ENCODE measurements at regions not wholly inside any gene's neighbourhood (a gene's known extent, or its start where the extent isn't known, plus 50 kb on each side); places are given as distances from the start of the nearest gene placed in this dataset.
"Not testable (repeated sequence)": the region's sequence is repeated elsewhere in the genome, so short reads cannot be mapped to it uniquely, and the experiment has no call there.

DNA sequence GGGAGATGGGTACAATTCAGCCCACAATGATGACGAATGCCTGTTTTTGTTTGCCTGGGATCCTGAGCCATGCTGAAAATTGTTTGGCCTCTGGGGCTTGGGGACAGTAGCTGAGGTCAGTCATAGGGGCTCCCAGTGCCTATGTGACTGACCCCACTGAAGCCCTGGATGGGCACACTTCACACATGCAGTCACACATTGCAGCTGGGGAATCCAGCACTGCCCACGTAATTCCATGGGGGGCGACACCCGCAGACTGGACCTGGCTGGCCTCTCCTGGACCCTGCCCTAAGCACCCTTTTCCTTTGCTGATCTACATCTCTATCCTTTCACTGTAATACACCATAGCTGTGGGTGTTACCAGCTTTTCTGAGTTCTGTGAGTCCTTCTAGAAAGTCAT lies 295.2 kb upstream of the HS6ST1 start:
- DNase-seq (ENCODE audit: low spot score), result no peak

DNA sequence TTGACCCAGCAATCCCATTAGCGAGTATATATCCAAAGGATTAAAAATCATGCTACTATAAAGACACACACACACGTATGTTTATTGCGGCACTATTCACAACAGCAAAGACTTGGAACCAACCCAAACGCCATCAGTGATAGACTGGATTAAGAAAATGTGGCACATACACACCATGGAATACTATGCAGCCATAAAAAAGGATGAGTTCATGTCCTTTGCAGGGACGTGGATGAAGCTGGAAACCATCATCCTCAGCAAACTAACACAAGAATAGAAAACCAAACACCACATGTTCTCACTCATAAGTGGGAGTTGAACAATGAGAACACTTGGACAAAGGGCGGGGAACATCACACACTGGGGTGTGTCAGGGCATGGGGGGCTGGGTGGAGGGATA lies 296.2 kb upstream of the HS6ST1 start:
- not testable (repeated sequence) for DNase-seq (ENCODE audit: low spot score)

DNA sequence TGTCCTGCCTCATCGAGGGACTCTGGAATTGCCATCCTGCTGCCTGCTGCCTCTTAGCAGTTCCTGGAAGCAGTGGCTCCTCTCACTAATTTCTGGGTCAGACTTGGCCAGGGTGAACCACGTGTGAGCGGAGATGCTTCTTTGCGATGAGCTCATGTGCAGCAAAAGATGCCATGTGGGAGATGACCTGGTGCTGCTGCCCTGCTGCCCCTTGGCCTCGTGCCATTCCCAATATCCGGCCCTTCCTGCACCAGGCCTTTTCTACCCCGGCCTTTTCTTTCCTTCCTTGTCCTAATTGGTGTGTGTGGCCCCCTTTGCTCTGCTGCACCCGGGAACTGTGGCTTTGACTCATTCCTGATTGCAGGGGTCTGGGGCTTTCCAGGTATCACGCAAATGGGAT lies 296.9 kb upstream of the HS6ST1 start:
- no peak for DNase-seq (ENCODE audit: low spot score)

DNA sequence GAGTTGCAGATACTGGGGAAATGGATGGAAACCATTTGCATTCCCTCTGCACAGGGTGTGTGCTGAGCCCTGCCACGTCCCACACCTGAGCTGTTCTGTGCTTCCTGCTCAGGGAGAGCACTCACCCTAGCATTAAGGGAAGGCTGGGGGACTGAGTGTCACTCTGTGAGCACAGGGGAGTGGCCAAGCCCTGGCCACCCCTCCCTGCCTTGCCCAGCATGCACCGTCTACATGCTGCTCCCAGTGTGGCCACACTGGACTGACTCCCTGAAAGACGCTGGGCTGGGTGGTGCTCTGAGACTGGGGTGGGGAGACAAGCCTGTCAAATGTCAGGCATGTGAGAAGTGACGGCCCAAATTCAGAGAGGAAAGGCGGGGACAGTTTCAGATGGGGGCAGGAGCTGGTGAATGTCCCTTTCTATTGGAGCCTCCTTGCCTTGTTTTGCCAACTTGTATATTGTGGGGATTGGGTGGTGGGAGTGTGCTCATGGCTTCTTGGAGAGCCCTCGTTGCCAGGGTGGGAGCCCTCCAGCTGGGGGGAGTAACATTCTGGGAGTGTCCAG lies 298.4 kb upstream of the HS6ST1 start:
- no peak for DNase-seq (ENCODE audit: low spot score)

DNA sequence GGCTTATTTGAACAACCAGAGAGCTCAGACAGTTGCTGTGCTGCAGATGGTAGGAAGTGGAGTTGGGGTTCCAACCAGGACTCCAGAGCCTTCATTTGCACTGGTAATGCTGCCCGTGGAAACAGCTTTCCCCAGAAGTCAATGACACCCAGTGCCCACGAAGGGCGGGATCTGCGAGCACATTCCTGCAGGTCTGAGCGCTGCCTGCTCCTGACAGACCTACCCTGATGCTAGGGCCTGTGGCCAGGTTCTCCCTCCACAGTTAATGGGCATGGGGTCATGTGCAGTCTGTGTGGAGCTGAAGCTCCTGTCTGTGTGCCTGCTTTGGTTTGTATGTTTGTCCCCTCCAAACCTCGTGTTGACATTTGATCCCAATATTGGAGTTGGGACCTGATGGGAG lies 299.0 kb upstream of the HS6ST1 start:
- no peak for DNase-seq (ENCODE audit: low spot score)

DNA sequence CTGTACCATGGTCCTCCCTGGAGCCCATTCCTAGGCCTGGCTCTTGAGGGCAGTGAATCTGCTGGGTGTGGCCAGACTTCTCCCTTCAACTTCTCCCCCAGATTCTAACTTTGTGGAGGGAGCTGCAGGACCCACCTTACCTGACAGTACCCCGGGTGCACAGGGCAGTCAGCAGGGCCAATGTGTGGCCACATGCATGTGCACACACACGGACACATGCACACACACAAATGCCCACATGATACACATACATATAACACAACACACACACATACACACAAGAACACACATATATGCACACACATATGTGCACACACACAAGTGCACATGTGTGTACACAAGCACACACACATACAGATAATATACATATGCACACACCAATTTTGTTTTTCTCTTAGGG lies 300.0 kb upstream of the HS6ST1 start:
- no peak for DNase-seq (ENCODE audit: low spot score)

DNA sequence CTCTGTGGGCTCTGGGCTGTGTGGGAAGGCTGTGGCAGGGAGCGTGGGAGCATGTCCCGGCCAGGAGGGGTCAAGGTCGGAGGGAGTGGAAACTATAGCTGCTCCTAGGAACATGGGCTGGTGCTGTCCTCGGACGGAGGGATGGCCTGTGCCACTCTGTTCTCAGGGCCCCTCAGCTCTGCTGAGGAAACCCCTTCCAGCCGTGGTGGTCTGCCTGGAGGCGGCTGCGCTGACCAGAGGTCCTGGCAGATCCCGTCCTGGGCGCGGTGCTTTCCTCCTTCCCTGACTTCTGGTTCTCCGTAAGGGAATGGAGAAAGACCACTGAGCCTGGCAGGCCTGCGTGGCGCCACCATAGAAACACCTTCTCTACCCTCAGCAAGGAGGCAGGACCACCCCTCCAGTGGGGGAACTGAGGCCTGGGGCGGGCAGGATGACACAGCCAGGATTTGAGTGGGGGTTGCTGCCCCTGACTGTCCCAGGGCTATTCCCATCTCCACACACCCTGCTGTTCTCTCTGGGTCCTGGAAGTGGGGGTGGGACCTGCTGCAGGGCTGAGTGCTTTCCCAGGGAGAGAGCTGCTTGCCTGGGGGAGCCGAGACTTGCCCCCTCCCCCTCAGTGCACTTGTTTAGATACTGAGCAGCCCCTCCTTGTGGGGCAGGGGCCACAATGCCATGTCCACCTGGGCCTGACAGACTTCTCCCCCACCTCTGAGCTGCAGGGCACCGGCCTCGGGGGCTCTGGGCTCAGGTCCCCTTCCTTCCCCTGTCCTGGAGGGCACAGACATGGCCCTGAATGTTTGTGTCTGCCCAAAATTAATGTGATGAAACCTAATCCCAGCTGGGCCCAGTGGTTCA lies 301.0 kb upstream of the HS6ST1 start:
- no peak for DNase-seq (ENCODE audit: low spot score)

DNA sequence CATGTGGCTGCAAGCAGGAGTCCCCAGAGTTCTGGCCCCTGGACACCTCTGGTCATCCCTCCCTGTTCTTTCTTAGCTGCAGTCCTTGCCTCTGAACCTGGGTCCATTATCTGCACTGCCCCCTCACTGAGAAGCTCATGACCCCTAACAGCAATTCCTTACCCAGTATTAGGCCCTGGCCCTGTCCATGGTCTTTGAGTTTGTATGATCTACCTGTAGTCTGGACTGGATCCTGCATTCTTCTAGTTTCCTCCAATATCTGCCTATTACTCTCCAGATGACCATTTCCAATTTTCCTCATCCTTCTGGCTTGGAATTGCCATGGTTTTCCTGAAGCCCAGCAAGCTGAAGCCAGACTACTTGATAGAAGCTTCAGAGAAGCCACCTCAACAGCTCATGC lies 302.4 kb upstream of the HS6ST1 start:
- no peak for DNase-seq (ENCODE audit: low spot score)

DNA sequence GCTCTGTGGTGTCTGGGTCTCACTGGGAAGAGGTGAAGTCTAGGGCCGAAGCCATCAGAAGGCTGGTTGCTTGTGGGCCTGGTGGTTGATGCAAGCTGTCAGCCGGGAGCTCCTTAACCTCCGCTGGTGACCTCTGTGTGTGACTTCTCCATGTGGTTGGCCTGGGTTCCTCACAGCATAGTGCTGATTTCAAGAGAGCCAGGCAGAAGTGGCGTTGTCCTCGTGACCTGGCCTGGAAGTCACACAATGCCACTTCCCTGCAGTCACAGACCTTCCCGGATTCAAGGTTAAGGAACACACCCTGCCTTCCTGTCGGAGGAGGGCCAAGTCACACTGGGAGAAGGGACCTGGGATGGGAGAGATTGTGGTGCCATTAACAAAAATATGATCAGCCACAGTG lies 303.7 kb upstream of the HS6ST1 start:
- no peak for DNase-seq (ENCODE audit: low spot score)

DNA sequence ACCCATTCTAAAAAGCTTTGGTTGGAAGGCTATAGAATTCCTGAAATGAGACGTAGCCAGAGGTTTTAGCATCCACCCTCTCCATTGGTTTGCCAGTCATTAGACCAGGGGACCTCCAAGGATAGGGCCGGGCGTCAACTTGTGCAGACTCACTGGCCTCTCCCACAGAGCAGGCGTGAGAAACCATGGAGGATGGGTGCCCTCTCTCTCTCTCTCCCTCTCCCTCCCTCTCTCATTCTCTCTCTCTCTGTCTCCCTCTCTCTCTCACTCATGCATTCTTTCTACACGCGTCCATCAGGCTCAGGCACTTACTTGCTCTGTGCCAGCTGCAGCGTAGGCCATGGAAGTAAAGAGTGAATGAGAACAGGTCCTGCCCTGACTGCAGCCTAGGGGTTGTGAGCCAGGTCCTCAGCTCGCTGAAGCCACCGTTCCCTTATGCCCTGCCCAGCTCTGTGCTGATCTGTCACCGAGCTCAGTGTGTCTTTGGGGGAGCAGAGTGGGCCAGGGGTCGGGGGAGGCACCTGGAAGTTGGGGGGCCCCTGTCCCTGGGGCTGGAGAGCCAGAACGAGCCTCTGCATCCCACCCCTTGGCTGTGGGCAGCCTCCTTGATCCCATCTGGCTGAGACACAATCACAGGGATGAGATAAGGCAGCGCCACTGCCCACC lies 304.4 kb upstream of the HS6ST1 start:
- no peak for DNase-seq (ENCODE audit: low spot score)

DNA sequence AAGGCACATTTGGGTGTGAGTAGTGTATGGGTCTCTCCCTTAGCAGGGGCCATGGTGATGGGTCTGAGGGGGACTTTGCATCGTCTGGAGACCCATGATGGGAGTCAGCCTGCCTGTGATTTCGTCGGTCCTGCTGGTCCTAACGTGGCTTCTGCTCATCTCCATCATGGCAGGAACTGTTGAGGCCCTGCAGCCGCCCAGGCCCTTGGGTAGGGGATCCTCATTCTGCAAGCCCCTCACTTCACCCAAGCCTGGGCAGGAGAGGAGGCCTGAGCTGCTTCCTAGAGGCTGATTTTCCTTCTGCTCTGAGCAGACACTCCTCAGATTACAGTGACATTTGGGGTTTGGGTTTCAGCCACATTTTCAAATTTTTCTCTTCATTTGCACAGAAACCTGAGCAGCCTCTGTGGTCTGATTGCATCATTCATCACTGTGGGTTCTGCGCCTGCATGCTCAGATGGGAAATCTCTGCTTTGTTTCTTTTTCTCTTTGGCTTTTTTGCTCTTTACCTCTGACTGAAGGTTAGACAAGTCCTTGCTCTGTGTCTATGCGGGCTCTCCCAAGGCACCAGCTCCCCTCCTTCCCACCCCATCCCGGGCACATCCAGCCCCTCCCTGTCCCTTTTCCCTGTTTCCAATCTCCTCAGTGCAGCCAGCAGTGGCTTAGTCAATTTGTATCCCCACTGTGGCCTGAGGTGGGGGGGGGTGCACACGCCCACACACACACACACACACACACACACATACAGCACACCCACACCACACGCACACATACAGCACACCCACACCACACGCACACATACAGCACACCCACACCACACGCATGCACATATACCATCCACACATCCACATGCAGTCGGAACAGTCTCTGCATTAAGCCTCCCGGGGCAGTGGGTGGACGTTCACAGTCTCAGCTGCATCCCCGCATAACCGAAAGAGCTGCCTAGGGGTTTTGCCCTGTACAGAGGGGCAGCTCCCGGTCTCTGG lies 305.4 kb upstream of the HS6ST1 start:
- no peak for DNase-seq (ENCODE audit: low spot score)

DNA sequence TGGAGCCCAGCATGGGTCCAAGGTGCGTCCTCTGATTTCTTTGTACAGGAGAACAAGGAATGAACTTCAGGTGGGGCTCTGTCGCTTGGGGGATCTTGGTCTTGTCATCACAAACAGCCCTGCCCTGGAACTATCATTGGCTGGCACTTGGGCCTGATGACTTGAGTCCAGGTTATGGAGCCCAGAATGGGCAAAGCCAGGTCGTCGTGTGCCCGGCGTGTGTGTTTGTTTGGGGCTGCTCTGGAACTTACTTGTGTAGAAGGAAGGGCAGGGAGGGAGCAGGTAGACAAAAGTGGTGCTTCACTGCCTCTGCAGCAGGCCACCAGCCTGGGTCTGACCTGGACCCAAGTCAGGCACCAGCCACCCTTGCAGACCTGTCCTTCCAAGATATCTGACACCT lies 306.3 kb upstream of the HS6ST1 start:
- no peak for DNase-seq (ENCODE audit: low spot score)

DNA sequence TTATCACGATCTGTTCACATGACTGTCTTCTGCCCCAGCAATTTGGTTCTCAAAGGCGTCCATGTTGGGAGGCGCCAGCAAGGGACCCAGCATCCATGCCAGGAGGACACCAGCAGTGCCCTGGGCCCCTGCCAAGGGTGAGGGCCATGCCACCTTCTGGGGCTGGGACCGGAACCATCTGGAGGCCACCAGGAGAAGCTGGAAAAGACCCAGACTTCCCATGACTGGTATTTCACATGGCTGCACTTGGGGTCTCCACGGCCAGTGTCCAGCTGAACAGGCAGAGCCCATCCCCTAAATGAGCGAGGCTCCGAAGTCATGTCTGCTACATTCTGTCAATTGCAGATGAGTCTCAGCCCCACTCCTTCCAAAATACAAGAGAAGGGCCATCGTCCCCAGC lies 306.8 kb upstream of the HS6ST1 start:
- no peak for DNase-seq (ENCODE audit: low spot score)

DNA sequence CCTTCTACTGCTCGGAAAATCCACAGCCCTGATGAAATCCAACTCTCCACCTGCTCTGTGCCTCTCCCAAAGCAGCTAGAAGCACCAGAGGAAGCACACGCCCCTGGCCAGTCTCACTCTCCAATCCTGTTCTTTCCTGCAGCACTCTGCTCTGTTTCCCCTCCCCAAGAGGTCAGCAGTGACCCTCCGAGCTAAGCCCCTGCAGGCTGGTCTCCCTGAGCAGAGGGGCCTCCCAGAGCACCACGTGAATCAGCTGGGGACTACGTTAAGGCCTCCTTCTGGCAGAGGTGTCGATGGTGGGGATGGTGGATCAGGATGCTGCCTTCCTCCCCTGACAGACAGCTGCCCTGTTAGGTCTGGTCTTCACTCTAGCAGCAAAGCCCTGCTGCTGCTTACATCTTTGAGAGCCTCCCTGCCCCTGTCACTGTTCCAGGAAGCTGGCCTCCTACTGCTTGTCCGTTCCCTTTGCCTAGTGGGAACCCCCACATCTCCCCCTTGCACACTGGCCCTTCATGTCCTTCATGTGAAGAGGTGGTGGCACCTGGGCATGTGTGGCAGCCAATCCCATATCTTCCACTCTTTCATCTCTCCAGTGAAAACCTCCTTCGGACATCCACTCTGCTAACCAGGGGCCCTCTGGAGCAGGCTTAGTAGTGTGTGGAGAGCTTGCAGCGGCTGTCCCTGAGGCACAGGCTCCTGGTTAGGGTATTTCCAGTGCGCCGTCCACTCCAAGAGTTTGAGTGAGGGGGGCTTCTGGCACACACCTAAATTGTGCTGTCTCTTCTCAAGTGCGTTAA lies 307.5 kb upstream of the HS6ST1 start:
- DNase-seq (ENCODE audit: low spot score), result no peak

DNA sequence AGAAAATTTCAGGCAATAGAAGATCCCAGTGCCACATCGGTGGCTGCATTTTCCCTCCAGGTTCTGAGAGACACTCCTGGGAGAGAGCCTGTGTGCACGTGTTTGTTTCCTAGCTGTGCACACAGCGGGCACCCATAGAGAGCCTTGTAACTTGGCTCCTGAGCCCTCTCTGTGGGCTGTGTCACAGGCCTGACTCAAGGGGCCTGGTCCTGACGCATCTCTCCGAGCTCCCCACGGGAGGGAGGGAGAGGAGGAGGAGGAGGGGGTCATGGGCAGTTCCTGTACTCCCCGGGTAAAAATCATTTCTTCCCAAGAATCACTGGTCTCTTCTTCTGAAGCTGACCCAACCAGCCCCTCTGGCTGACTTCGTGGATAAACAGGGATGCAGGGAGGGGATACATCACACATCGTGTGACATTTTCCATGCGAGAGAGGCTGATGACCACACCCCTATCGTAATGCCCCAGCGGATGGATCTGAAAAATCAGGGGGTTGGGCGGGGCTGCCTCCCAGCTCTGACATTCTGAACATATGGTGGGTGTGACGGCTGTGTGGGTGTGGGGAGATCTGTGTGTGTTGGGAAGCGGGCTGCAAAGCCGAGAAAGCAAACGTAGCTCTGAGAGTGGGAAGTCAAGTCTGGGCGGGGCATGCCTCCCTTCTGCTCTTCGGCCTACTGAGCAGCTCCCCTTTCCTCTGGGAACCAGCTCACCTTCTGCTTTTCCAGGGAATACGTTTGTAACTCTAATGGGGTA lies 308.3 kb upstream of the HS6ST1 start:
- no peak for DNase-seq (ENCODE audit: low spot score)

DNA sequence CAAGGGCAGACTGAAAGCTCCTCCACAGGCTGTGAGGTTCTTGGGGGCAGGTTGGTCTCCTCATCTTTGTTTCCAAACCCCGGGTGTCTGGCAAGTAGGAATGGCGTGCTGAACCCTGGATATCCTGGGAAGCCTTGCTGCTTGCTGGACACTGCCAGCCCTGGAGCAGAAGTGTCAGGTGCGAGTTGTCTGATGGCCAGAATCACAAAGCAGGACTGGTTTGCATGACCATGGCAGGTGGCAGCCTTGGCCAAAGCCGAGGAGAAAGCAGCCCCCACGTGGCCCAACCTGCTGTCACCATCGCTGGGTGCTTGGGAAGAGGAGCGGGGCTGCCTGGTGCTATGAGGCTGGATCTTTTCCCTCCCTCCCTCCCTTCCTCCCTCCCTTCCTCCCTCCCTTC lies 309.5 kb upstream of the HS6ST1 start:
- no peak for DNase-seq (ENCODE audit: low spot score)

DNA sequence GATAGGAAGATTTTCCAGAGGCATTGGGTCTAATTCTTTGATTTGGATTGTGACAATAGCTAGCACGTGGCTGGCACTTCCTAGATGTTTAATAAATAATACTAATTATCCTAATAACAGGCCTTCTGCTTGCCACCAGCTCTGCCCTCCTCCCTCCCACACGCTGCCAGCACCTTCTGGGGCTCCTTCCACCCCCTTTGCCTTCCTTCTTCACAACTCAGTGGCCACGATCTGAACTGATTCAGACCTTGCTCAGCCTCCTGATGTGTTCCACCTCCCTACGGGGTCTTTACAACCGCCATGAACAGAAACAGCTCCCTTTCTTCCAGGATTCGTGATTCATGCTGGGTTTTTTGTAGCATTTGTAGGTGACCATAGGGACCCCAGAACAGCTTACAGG lies 310.3 kb upstream of the HS6ST1 start:
- DNase-seq (ENCODE audit: low spot score), result no peak

DNA sequence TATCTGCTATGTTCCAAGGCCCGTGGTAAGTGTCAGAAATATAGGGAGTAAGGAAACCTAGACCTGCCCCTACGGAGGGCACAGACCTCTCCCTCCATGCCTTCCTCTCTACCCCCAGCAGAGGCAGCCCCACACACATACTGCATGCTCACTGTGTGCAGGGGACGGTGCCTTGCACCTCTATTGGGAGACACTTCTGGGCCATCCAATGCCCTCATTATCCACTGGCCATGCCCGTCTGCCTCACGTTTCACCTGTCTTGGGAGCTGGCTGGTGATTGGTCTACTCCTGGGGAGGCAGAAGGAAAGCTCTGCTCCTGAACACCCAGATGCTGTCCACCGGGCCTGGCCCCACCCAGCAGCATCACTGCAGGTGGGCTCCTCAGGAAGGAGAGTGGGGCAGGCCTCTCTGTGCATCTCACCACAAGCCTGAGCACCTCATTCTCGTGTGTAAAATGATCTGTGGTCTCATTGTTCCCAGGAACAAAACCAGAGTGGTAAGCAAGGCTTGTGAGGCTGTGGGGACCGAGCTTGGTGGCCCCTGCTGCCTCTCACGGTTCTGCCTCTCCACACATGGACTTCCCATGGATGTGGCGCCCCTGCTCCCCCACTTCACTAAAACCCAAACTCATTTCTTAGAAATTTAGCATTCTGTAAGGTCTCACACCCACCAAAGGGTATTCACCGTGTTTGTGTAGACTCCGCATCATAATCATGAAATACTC lies 312.5 kb upstream of the HS6ST1 start:
- DNase-seq (ENCODE audit: low spot score), result no peak

DNA sequence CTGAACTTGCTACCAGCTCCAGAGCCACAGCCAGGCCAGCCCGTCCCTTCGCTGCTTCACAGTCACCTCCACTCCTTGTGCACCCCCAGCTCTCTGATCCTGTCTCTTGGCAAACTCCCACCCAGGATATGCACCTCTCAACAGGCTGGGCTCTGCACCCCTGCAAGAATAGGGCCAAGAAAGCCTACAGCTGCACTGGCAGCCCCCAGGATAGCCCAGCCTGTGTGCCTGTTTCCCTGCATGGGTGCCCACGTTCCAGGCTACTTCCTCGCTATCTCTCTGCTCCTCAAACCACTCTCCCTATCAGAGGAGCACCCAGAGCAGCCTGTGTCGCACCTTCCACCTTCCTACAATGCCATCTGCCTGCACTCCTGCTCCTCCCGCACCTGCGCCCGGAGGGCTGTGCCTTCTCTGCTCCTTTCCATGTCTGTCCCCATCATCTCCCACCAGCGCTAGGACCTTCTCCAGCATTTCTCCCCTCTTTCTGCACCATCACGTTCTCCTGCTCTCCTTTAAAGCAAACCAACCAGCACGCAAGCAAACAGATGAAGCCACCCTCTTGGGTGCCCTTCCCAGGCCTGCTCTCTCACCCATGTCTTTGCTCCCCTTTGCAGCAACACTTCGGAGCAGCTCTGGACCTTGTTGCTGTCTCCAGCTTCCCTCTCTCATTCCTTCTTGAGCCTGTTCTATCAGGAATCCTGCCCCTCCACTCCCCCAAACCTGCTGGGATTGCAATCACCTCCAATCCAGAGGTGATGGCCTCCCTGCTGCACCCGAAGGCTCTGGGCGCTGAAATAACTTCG lies 313.2 kb upstream of the HS6ST1 start:
- DNase-seq (ENCODE audit: low spot score), result no peak
